ENCODE measurements at regions not wholly inside any gene's neighbourhood (a gene's known extent, or its start where the extent isn't known, plus 50 kb on each side); places are given as distances from the start of the nearest gene placed in this dataset.
"Not testable (repeated sequence)": the region's sequence is repeated elsewhere in the genome, so short reads cannot be mapped to it uniquely, and the experiment has no call there.

DNA sequence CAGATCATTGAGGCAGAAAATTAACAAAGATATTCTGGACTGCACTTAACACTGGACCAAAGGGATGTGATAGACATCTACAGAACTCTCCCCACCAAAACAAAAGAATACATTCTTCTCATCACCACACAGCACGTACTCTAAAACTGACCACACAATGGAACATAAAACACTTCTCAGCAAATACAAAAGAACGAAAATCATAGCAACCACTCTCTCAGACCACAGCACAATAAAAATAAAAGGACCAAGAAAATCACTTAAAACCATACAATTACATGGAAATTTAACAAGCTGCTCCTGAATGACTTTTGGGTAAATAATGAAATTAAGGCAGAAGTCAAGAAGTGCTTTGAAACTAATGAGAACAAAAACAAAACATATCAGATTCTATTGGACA lies 254.0 kb upstream of the STXBP6 start:
- no peak for DNase-seq

DNA sequence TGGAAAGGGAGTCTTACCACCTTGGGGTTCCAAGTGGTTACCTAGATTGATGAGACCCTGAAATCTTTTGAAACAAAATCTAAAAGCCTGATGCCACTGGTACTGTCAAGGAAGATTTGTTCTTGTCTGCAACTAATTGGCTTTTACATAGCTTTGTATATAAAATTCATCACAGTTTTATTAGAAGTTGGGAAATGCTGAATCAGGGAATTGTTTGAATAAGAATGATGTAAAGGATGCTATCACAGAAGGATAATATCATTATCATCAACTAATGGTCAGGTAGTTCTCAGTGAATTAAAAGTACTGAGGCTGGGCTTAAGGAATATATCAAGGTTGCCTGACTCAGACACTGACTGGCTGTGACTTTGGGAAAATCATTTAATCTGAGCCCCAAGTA lies 248.3 kb upstream of the STXBP6 start:
- no peak for DNase-seq

DNA sequence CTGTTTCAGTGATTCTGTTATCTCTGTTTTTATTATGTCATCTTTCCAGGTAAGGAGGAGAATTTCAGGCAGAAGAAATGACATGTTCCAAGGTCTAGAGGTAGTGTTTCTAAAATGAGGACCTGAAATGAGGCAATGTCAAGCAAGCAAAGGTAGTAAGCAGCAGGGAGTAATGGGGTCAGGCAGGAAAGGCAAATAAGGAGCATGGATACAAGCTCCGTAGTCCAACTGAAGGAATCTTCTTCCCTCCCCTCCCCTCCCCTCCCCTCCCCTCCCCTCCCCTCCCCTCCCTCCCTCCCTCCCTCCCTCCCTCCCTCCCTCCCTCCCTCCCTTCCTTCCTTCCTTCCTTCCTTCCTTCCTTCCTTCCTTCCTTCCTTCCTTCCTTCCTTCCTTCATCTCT lies 240.2 kb upstream of the STXBP6 start:
- not testable (repeated sequence) for DNase-seq

- no peak for DNase-seq
Observed at GRCh38 chr14:25274529-25274928, 224.6 kb upstream of the STXBP6 start.

GRCh38 chr14:25267186-25267585 lies 217.2 kb upstream of the STXBP6 start:
- no peak for DNase-seq

DNA sequence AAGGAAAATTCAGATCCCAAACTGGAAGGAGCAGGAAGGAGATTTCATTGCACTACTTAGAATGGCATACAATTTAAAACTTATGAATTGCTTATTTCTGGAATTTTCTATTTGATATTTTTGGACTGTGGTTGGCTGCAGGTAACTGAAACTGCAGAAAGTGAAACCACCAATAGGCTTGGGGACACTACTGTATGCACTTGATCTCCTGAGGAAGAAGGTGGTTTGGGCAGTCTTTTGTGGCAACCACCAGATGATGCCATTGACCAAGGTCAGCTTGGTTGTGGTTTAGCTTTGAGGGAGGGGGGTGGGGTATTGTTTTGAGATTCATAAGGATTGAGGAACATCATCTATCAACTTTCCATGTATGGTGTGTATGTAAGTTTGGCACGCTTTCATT lies 209.5 kb upstream of the STXBP6 start:
- no peak for DNase-seq

DNA sequence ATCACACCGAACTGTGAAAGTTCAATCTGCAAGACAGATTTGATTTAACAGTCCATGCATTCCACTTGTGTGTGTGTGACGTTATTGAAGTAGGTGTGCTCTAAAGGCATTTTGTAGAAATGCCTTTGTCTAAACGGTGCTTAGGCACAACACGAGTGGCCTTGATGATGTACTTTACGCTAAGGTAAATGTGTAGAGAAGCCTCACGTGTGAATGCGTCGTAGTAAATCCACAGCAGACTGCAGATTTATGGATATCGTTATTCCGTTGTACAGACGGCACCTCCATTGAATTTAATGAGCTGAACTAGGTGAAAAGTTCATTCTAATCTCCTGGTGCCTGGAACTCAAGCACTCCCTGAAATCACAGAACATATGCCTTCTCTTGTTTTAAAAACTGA lies 202.8 kb upstream of the STXBP6 start:
- no peak for DNase-seq

DNA sequence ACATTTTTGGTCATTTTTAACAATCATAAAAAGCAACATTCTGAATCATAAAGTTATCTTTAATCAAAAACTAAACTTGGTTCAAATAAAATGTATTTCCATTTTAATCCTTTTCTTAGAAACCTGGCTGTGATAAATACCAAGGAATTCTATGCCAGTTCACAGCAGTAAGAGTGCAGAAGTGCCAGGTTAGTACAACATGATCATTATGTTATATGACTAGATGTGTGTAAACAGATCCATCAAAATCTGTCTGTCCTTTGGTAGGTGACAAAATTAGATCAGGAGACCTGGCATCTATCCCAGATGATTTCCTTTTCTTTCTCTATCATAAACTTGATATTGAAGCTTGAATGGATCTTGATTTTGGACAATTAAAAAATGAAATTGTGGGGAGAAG lies 200.6 kb upstream of the STXBP6 start:
- DNase-seq: no peak

DNA sequence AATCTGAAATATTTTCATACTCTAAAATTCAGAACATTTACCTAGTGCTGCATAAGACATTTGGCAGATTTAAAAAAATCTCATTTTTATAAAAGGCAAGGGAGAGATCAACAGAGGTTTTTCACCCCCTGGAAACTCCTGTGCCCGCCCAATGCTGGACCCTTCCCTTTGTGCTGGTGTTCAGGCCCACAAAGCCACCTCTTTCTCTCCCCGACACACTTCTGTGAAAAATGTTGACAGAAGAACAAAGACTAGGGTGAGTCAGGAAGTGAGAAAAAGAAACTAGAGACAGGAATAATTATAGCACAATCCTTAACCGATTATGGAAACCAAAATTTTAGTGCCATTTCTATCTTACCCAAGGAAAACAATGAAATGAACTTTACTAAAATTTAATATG lies 197.7 kb upstream of the STXBP6 start:
- no peak for DNase-seq

- DNase-seq: no peak
Observed at GRCh38 chr14:25246751-25247150, 196.8 kb upstream of the STXBP6 start.

DNA sequence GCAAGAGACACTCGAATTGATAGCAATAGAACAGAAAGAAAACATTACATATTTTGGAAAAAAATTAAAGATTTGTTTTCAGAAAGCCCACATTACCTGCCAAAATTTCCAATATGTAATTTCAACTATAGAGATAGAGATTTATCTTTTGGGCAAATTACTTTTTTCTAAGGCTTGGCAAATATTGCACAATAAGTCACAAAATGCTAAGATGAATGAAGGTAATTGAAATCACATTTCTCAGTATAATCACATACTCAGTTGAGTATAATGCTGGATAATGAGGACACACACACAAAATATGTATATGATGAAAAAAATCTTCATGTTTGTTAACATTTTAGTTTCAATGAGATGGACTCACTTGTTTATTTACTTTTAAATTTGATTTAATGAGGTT lies 189.2 kb upstream of the STXBP6 start:
- no peak for DNase-seq

- DNase-seq: no peak
Observed at GRCh38 chr14:25237845-25238244, 187.9 kb upstream of the STXBP6 start.

- DNase-seq: no peak
Observed at GRCh38 chr14:25233613-25234012, 183.7 kb upstream of the STXBP6 start.

DNA sequence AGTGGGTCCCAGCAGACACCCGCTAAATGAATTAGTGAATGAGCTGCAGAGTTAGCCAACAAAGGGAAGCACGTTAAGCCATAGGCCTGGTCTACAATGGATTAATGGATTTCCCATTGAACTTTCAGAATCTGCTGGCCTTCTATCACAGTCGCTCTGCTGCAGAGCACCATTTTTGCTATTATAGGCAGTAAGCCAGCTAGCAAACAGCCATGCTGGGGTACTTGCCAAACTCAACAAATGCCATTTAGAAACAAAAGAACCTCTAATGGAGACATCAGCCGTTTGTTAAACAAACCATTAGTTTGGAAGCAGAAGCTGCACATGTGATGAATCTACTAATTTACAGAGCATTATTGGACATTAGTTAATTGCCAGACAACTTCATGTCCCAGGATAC lies 181.1 kb upstream of the STXBP6 start:
- no peak for DNase-seq

DNA sequence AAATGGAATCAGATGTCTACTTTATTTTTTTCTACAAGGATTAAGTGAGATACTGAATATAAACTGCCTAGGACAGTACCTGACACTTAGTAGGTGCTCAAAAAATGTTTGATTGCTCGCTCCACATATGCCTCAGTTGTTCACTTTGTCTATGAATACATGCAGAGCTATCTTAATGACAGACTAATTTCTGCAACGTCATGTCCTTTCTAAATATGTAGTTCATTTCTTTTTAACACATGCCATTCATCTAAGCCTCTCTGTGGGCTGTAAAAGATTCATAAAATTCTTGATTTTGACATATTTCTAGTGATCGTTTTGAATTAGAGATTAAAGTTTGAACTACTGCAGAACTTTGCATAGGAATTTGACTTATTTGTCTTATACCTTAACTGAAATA lies 176.3 kb upstream of the STXBP6 start:
- DNase-seq: no peak

DNA sequence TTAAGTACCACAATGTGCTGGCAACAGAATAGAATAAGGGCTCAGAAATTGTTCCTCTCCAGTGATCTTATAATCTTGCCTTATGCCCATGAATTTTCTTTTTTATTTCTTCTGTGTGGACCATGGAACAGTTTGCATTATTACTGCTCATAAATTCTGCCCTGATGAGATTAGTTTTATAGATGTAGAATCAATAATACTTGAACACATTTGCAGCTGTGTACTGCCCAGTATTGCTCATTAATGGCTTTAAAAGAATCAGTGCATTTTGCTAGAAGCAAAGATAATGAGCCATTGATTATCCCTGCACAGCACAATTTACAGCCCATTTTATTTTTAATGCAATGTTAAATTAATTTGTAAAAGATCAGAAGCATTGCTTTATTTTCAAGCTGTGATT lies 172.3 kb upstream of the STXBP6 start:
- DNase-seq: no peak

GRCh38 chr14:25220514-25220913 lies 170.6 kb upstream of the STXBP6 start:
- no peak for DNase-seq

DNA sequence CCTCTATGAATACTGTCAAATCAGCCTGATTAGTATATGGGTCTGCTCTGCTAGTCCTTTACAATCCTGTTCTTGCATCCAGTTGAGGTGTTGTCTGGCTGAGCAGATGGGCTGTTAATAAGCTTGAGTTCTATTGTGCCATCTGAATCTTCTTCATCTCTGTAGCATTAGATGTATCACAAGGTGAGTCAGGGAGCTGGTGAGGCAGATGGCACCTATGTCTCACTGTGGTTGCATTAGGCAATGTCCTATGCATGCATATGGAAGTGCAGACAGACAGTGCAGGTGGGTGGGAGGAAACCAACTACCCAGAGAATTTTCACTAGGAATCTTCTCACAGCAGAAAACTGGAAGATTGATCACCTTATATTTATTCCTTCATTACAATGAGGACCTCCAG lies 165.7 kb upstream of the STXBP6 start:
- DNase-seq: no peak

GRCh38 chr14:25197885-25198284 lies 147.9 kb upstream of the STXBP6 start:
- no peak for DNase-seq

- no peak for DNase-seq
Observed at GRCh38 chr14:25180221-25180620, 130.3 kb upstream of the STXBP6 start.

DNA sequence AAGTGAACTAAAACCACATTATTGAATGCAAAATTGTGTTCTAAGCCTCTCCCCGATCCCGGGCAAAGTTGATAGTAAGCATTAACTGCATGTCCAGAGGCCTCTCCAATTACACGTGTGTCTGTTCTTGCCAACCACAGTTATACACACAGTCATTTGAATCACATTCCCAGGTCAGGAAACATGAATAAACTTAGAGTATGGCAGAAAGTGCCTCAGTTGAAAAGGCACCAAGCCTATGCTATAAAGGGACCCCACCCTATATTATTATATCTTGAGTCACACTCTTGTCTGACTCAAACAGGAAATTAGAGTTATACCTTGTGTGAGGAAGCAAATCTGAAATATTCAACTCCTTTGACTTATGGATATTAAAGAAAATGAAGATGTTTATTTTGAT lies 128.3 kb upstream of the STXBP6 start:
- no peak for DNase-seq

- peak; percentile 42 for DNase-seq
Observed at GRCh38 chr14:25150934-25151790, 101.2 kb upstream of the STXBP6 start.

GRCh38 chr14:25150401-25150800 lies 100.5 kb upstream of the STXBP6 start:
- no peak for DNase-seq

DNA sequence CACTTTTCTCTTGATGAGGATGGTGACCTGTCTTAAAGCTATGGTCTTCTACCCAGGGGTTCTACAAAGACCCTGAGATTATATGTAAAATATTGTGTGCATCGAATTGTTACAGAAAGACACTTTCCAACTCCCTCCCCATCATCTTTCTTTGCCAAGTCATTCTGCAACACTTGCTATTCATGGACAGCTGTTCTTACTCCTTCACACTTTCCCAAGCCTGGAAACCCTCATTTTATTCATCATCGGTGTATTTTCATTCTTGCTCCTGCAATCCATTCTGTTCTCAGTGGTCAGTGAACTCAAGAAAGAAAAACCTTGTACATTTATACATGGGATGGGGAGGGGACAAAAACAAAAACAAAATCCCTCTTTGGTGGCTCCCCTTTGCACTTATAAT lies 90.5 kb upstream of the STXBP6 start:
- no peak for DNase-seq

DNA sequence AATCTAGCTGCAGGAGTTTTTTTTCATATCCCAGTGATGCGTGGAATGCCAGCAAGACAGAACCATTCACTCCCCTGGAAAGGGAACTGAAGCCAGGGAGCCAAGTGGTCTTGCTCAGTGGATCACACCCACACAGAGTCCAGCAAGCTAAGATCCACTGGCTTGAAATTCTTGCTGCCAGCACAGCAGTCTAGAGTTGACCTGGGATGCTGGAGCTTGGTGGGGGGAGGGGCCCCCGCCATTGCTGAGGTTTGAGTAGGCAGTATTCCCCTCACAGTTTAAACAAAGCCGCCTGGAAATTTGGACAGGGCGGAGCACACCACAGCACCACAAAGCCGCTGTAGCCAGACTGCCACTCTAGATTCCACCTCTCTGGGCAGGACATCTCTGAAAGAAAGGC lies 86.9 kb upstream of the STXBP6 start:
- DNase-seq: no peak

Data from NCI-H1417 treated with DMSO at 0.1 percent for 48 hours (cell line).